ENCODE measurements at regions not wholly inside any gene's neighbourhood (a gene's known extent, or its start where the extent isn't known, plus 50 kb on each side); places are given as distances from the start of the nearest gene placed in this dataset.
A peak's percentile ranks its signal among the peaks of the same experiment; 100 is the strongest.

- Histone ChIP-seq H3K9ac (ENCODE audit: insufficient read depth in 1 of 2, low read length in 2 of 2) (no peak overlapping the region), H3K27ac (ENCODE audit: low read depth in 1 of 2, low read length in 1 of 2) (peak overlapping the region; percentile 89 to 94), H3K9me3 (ENCODE audit: control insufficient read depth in 4 of 4, insufficient read depth in 3 of 4, low read length in 3 of 4) (no peaks in the 10 kb centered on the region), H3K27me3 (ENCODE audit: control insufficient read depth in 3 of 3, insufficient read depth in 3 of 3, low read length in 2 of 3) (peaks cover 0 to 5% (median 0%) of the 10 kb centered on the region in 3 donors), H3K4me3 (peak overlapping the region; percentile 95), H3K4me1 (ENCODE audit: control insufficient read depth in 5 of 5, insufficient read depth in 5 of 5, low read length in 5 of 5) (peaks cover 0 to 18% (median 6%) of the 10 kb centered on the region in 5 donors), H3K36me3 (ENCODE audit: control insufficient read depth in 4 of 4, insufficient read depth in 4 of 4, low read length in 4 of 4) (peaks cover 0 to 3% (median 0%) of the 10 kb centered on the region in 4 donors)
- 8 to 17% methylated on average over 42 to 96 of the region's 97 CpGs for WGBS, 2 donors
- DNase-seq: peak; percentile 93 to 97 (median 95)
- TF ChIP-seq, protein P1, sequence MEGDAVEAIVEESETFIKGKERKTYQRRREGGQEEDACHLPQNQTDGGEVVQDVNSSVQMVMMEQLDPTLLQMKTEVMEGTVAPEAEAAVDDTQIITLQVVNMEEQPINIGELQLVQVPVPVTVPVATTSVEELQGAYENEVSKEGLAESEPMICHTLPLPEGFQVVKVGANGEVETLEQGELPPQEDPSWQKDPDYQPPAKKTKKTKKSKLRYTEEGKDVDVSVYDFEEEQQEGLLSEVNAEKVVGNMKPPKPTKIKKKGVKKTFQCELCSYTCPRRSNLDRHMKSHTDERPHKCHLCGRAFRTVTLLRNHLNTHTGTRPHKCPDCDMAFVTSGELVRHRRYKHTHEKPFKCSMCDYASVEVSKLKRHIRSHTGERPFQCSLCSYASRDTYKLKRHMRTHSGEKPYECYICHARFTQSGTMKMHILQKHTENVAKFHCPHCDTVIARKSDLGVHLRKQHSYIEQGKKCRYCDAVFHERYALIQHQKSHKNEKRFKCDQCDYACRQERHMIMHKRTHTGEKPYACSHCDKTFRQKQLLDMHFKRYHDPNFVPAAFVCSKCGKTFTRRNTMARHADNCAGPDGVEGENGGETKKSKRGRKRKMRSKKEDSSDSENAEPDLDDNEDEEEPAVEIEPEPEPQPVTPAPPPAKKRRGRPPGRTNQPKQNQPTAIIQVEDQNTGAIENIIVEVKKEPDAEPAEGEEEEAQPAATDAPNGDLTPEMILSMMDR (IDR thresholded peaks at IDR 0.05; ENCODE audit: control extremely low read depth, extremely low read depth): no peak
- peak; percentile 99 for ATAC-seq (ENCODE audit: insufficient read depth, low FRiP score)
Measured at GRCh38 chr3:72447059-72447946, 400.9 kb downstream of the SHQ1 start.

GRCh38 chr3:72446218-72447058 lies 401.8 kb downstream of the SHQ1 start, which contains the start of gene RYBP:
Gene RYBP, minus strand, starts transcription at chr3:72446621.
- WGBS, 2 donors: 1% methylated on average over 43 to 47 of the region's 49 CpGs
- Histone ChIP-seq H3K27me3 (ENCODE audit: control insufficient read depth in 3 of 3, insufficient read depth in 3 of 3, low read length in 2 of 3) (peaks cover 0 to 5% (median 0%) of the 10 kb centered on the region in 3 donors), H3K36me3 (ENCODE audit: control insufficient read depth in 4 of 4, insufficient read depth in 4 of 4, low read length in 4 of 4) (peaks cover 0 to 3% (median 0%) of the 10 kb centered on the region in 4 donors), H3K4me3 (peak within 1 kb of the TSS; percentile 95), H3K9ac (ENCODE audit: insufficient read depth in 1 of 2, low read length in 2 of 2) (peak within 1 kb of the TSS; percentile 37 to 88), H3K4me1 (ENCODE audit: control insufficient read depth in 5 of 5, insufficient read depth in 5 of 5, low read length in 5 of 5) (peaks cover 0 to 18% (median 6%) of the 10 kb centered on the region in 5 donors), H3K27ac (ENCODE audit: low read depth in 1 of 2, low read length in 1 of 2) (peak within 1 kb of the TSS; percentile 89 to 94), H3K9me3 (ENCODE audit: control insufficient read depth in 4 of 4, insufficient read depth in 3 of 4, low read length in 3 of 4) (no peaks in the 10 kb centered on the region)
- DNase-seq (peak in 1 of 3 donors; percentile 70), ATAC-seq (ENCODE audit: insufficient read depth, low FRiP score) (peak; percentile 27)
- TF ChIP-seq, protein P1 (IDR thresholded peaks at IDR 0.05; ENCODE audit: control extremely low read depth, extremely low read depth): no peak

- DNase-seq (peak in 1 of 3 donors; percentile 27), ATAC-seq (ENCODE audit: insufficient read depth, low FRiP score) (no peak)
- Histone ChIP-seq H3K27me3 (ENCODE audit: control insufficient read depth in 3 of 3, insufficient read depth in 3 of 3, low read length in 2 of 3) (no peaks in the 10 kb centered on the region), H3K4me1 (ENCODE audit: control insufficient read depth in 5 of 5, insufficient read depth in 5 of 5, low read length in 5 of 5) (peaks cover 0 to 18% (median 6%) of the 10 kb centered on the region in 5 donors), H3K27ac (ENCODE audit: low read depth in 1 of 2, low read length in 1 of 2) (no peak overlapping the region), H3K4me3 (peak overlapping the region; percentile 95), H3K36me3 (ENCODE audit: control insufficient read depth in 4 of 4, insufficient read depth in 4 of 4, low read length in 4 of 4) (peaks cover 0 to 3% (median 0%) of the 10 kb centered on the region in 4 donors), H3K9me3 (ENCODE audit: control insufficient read depth in 4 of 4, insufficient read depth in 3 of 4, low read length in 3 of 4) (no peaks in the 10 kb centered on the region), H3K9ac (ENCODE audit: insufficient read depth in 1 of 2, low read length in 2 of 2) (peak overlapping the region; percentile 37 to 88)
- TF ChIP-seq, protein P1 (IDR thresholded peaks at IDR 0.05; ENCODE audit: control extremely low read depth, extremely low read depth): no peak
- WGBS, 2 donors: 1 to 5% methylated on average over 4 of the region's 4 CpGs
Measured at GRCh38 chr3:72445827-72446217, 402.4 kb downstream of the SHQ1 start.
